ENCODE measurements at regions not wholly inside any gene's neighbourhood (a gene's known extent, or its start where the extent isn't known, plus 50 kb on each side); places are given as distances from the start of the nearest gene placed in this dataset.
A peak's percentile ranks its signal among the peaks of the same experiment; 100 is the strongest.

DNA sequence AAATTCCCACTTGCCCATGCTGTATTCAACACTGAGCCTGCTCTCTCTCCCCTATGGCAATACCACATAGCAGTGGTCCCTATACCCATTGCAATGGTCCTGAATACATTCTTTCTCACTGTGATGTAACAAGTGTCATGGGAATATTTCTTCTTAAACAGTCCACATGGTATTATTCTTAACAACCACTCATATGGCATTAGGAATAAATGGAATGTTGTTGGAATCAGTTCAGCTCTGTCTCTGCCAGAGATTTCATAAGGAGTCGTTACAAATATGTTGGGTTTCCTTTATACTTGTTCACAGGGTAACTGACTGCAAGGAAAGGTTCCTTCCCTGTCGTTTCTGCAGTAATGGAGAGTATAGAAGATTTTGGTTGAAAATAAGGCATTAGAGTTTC lies 128.3 kb upstream of the SPATA13 start:
- Histone ChIP-seq H3K4me1 (ENCODE audit: control insufficient read depth, insufficient read depth, low read length) (peaks cover 21% of the 10 kb centered on the region), H3K4me3 (ENCODE audit: low read length) (no peak overlapping the region), H3K9me3 (replicated peaks; ENCODE audit: control insufficient read depth, low read depth, low read length) (no peaks in the 10 kb centered on the region), H3K27ac (ENCODE audit: low read length) (no peak overlapping the region), H3K36me3 (ENCODE audit: control insufficient read depth, insufficient read depth, low read length) (no peaks in the 10 kb centered on the region), H3K27me3 (ENCODE audit: control insufficient read depth, insufficient read depth, low read length) (no peaks in the 10 kb centered on the region)
- peak; percentile 60 for DNase-seq
- 20% methylated on average over 1 of the region's 2 CpGs for WGBS (ENCODE audit: insufficient coverage)

DNA sequence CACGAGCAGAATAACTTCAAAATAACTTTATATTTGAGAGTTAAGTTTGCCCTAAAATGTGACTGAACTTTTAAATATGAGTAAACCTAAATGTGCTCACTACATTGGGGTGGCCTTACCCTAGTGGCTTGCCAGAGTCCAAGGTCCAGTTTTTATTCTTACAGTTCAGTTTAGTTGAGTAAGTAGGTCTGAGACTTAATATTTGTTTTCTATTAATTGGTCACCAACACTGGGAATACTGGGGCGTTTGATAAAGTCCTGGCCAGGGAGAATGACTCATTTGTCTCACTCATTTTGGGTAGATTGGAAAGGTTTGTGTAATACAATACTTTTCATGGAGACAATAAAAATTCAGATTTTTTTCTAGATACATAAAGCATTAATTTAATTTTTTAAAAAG lies 127.8 kb upstream of the SPATA13 start:
- H3K4me1 ChIP-seq (ENCODE audit: control insufficient read depth, insufficient read depth, low read length), result peaks cover 21% of the 10 kb centered on the region
- H3K9me3 ChIP-seq (replicated peaks; ENCODE audit: control insufficient read depth, low read depth, low read length), result no peaks in the 10 kb centered on the region
- no peaks in the 10 kb centered on the region for H3K27me3 ChIP-seq (ENCODE audit: control insufficient read depth, insufficient read depth, low read length)
- no peak overlapping the region for H3K27ac ChIP-seq (ENCODE audit: low read length)
- no peak for DNase-seq
- H3K4me3 ChIP-seq (ENCODE audit: low read length), result no peak overlapping the region
- H3K36me3 ChIP-seq (ENCODE audit: control insufficient read depth, insufficient read depth, low read length), result no peaks in the 10 kb centered on the region
- WGBS (ENCODE audit: insufficient coverage), result no CpG with 5 or more reads among the region's 2 CpGs

GRCh38 chr13:24033527-24034302 lies 126.8 kb upstream of the SPATA13 start:
- peak; percentile 54 for DNase-seq
- H3K27ac ChIP-seq (ENCODE audit: low read length), result no peak overlapping the region
- no peaks in the 10 kb centered on the region for H3K27me3 ChIP-seq (ENCODE audit: control insufficient read depth, insufficient read depth, low read length)
- WGBS (ENCODE audit: insufficient coverage), result 81% methylated on average over 5 of the region's 11 CpGs
- H3K4me3 ChIP-seq (ENCODE audit: low read length), result no peak overlapping the region
- peaks cover 26% of the 10 kb centered on the region for H3K4me1 ChIP-seq (ENCODE audit: control insufficient read depth, insufficient read depth, low read length)
- H3K9me3 ChIP-seq (replicated peaks; ENCODE audit: control insufficient read depth, low read depth, low read length), result no peaks in the 10 kb centered on the region
- no peaks in the 10 kb centered on the region for H3K36me3 ChIP-seq (ENCODE audit: control insufficient read depth, insufficient read depth, low read length)

DNA sequence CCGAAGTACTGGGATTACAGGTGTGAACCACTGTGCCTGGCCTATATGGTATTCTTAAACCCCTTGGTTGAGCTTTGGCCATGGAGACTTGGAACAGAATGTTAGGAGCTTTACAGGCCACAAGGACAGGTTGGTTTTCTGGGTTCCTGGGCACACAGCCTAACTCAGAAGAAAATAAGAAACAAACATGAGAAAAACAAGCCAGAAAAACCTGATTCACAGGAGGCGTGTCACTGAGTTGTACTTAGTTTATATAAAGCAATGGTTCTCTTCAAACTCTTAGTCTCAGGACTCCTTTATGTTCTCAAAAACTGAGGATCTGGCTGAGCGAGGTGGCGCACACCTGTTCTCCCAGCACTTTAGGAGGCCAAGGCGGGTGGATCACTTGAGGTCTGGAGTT lies 125.1 kb upstream of the SPATA13 start:
- Histone ChIP-seq H3K9me3 (replicated peaks; ENCODE audit: control insufficient read depth, low read depth, low read length) (no peaks in the 10 kb centered on the region), H3K4me1 (ENCODE audit: control insufficient read depth, insufficient read depth, low read length) (peaks cover 27% of the 10 kb centered on the region), H3K4me3 (ENCODE audit: low read length) (no peak overlapping the region), H3K27me3 (ENCODE audit: control insufficient read depth, insufficient read depth, low read length) (no peaks in the 10 kb centered on the region), H3K36me3 (ENCODE audit: control insufficient read depth, insufficient read depth, low read length) (no peaks in the 10 kb centered on the region), H3K27ac (ENCODE audit: low read length) (no peak overlapping the region)
- no peak for DNase-seq
- WGBS (ENCODE audit: insufficient coverage), result 90% methylated on average over 3 of the region's 5 CpGs

- DNase-seq, result peak; percentile 75
- Histone ChIP-seq H3K4me3 (ENCODE audit: low read length) (no peak overlapping the region), H3K27me3 (ENCODE audit: control insufficient read depth, insufficient read depth, low read length) (no peaks in the 10 kb centered on the region), H3K9me3 (replicated peaks; ENCODE audit: control insufficient read depth, low read depth, low read length) (no peaks in the 10 kb centered on the region), H3K36me3 (ENCODE audit: control insufficient read depth, insufficient read depth, low read length) (no peaks in the 10 kb centered on the region), H3K27ac (ENCODE audit: low read length) (no peak overlapping the region), H3K4me1 (ENCODE audit: control insufficient read depth, insufficient read depth, low read length) (peaks cover 27% of the 10 kb centered on the region)
- no CpG with 5 or more reads among the region's 2 CpGs for WGBS (ENCODE audit: insufficient coverage)
These were observed 124.4 kb upstream of the SPATA13 start for GRCh38 chr13:24036115-24036514.

GRCh38 chr13:24038405-24038804 lies 122.1 kb upstream of the SPATA13 start:
- no peak for DNase-seq
- 55% methylated on average over 4 of the region's 9 CpGs for WGBS (ENCODE audit: insufficient coverage)
- peak overlapping the region; percentile 33 for H3K27ac ChIP-seq (ENCODE audit: low read length)
- H3K4me1 ChIP-seq (ENCODE audit: control insufficient read depth, insufficient read depth, low read length), result peaks cover 18% of the 10 kb centered on the region
- H3K4me3 ChIP-seq (ENCODE audit: low read length), result no peak overlapping the region
- H3K36me3 ChIP-seq (ENCODE audit: control insufficient read depth, insufficient read depth, low read length), result no peaks in the 10 kb centered on the region
- no peaks in the 10 kb centered on the region for H3K9me3 ChIP-seq (replicated peaks; ENCODE audit: control insufficient read depth, low read depth, low read length)
- H3K27me3 ChIP-seq (ENCODE audit: control insufficient read depth, insufficient read depth, low read length), result no peaks in the 10 kb centered on the region

GRCh38 chr13:24038841-24039330 lies 121.6 kb upstream of the SPATA13 start:
- peak; percentile 61 for DNase-seq
- H3K4me3 ChIP-seq (ENCODE audit: low read length), result no peak overlapping the region
- no peaks in the 10 kb centered on the region for H3K36me3 ChIP-seq (ENCODE audit: control insufficient read depth, insufficient read depth, low read length)
- no peaks in the 10 kb centered on the region for H3K27me3 ChIP-seq (ENCODE audit: control insufficient read depth, insufficient read depth, low read length)
- WGBS (ENCODE audit: insufficient coverage), result 25% methylated on average over 1 of the region's 3 CpGs
- H3K4me1 ChIP-seq (ENCODE audit: control insufficient read depth, insufficient read depth, low read length), result peaks cover 15% of the 10 kb centered on the region
- H3K27ac ChIP-seq (ENCODE audit: low read length), result peak overlapping the region; percentile 33
- H3K9me3 ChIP-seq (replicated peaks; ENCODE audit: control insufficient read depth, low read depth, low read length), result no peaks in the 10 kb centered on the region

DNA sequence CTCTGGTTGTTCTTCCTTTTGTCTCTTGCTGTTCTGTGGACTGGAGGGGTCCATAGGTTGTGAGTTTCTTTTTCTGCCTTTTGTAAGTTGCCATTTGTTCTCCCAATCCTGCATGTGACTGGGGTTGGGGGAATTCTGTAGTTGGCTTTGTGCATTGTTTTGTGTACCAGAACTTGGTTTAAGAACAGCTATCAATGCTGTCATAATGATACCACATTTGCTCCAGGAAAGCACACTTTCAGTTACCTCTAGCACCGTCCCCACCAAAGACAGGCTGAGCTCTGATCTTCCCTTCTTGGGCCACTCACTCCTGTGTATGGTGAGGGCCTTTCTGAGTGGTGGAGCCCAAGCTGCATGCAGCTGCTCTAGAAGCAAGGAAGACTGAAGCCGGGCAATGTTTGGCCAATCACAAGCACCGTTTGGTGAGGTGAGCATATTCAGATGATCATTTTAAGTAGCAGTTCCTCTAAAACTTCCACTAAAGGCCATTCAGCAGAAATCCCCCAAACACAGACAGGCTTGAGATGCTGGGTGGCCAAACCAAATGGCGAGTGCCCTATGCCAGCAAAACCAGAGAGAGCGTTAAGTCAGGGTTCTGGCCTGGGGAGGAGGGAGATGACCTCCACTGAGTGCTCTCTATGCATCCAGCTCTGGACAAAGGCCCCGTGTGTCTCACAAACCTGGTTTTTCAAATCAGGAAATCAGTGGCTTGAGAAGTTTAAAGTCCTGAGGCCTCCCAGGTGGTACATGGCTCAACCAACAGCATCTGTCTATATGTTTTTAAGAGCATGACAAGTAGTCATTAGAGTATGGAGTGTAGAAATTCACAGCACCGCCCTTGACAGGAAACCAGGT lies 120.7 kb upstream of the SPATA13 start:
- H3K27ac ChIP-seq (ENCODE audit: low read length), result no peak overlapping the region
- no peaks in the 10 kb centered on the region for H3K9me3 ChIP-seq (replicated peaks; ENCODE audit: control insufficient read depth, low read depth, low read length)
- H3K4me3 ChIP-seq (ENCODE audit: low read length), result no peak overlapping the region
- H3K36me3 ChIP-seq (ENCODE audit: control insufficient read depth, insufficient read depth, low read length), result no peaks in the 10 kb centered on the region
- peaks cover 15% of the 10 kb centered on the region for H3K4me1 ChIP-seq (ENCODE audit: control insufficient read depth, insufficient read depth, low read length)
- 90% methylated on average over 4 of the region's 7 CpGs for WGBS (ENCODE audit: insufficient coverage)
- no peaks in the 10 kb centered on the region for H3K27me3 ChIP-seq (ENCODE audit: control insufficient read depth, insufficient read depth, low read length)
- no peak for DNase-seq

DNA sequence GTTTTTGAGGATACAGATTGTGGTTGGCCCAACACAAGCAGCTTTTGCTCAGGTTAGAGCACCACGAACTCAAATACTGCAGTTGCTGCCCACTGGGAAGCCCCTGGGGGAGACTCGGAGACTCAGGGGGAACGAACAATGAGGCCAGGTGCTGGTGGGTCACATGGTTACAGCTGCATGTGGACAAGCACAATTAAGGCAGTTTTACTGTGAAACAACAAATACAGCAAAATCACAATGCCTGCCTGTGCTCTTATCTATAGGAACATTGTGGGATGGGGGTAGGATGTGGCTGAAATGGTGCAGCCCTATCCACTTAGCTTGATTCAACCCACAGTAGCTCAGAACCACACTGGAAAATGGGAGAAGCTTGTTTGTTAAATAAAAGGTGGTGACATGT lies 119.7 kb upstream of the SPATA13 start:
- Histone ChIP-seq H3K36me3 (ENCODE audit: control insufficient read depth, insufficient read depth, low read length) (no peaks in the 10 kb centered on the region), H3K27ac (ENCODE audit: low read length) (no peak overlapping the region), H3K4me3 (ENCODE audit: low read length) (no peak overlapping the region), H3K4me1 (ENCODE audit: control insufficient read depth, insufficient read depth, low read length) (peaks cover 9% of the 10 kb centered on the region), H3K27me3 (ENCODE audit: control insufficient read depth, insufficient read depth, low read length) (no peaks in the 10 kb centered on the region), H3K9me3 (replicated peaks; ENCODE audit: control insufficient read depth, low read depth, low read length) (no peaks in the 10 kb centered on the region)
- 51% methylated on average over 2 of the region's 3 CpGs for WGBS (ENCODE audit: insufficient coverage)
- no peak for DNase-seq

GRCh38 chr13:24041651-24042225 lies 118.8 kb upstream of the SPATA13 start:
- H3K27ac ChIP-seq (ENCODE audit: low read length), result no peak overlapping the region
- no peaks in the 10 kb centered on the region for H3K27me3 ChIP-seq (ENCODE audit: control insufficient read depth, insufficient read depth, low read length)
- H3K4me1 ChIP-seq (ENCODE audit: control insufficient read depth, insufficient read depth, low read length), result peaks cover 6% of the 10 kb centered on the region
- no peak for DNase-seq
- H3K9me3 ChIP-seq (replicated peaks; ENCODE audit: control insufficient read depth, low read depth, low read length), result peaks cover under 1% of the 10 kb centered on the region
- no peak overlapping the region for H3K4me3 ChIP-seq (ENCODE audit: low read length)
- H3K36me3 ChIP-seq (ENCODE audit: control insufficient read depth, insufficient read depth, low read length), result no peaks in the 10 kb centered on the region
- 58% methylated on average over 7 of the region's 13 CpGs for WGBS (ENCODE audit: insufficient coverage)

Data from muscle of leg (tissue), 3 donors.